8988T (cell line): ENCODE measurements at regions not wholly inside any gene's neighbourhood (a gene's known extent, or its start where the extent isn't known, plus 50 kb on each side); places are given as distances from the start of the nearest gene placed in this dataset.
"Not testable (repeated sequence)": the region's sequence is repeated elsewhere in the genome, so short reads cannot be mapped to it uniquely, and the experiment has no call there.

Source experiments
- DNase-seq: peaks from one replicate; pipeline ENCODE4 v3.0.0; 2011

DNA sequence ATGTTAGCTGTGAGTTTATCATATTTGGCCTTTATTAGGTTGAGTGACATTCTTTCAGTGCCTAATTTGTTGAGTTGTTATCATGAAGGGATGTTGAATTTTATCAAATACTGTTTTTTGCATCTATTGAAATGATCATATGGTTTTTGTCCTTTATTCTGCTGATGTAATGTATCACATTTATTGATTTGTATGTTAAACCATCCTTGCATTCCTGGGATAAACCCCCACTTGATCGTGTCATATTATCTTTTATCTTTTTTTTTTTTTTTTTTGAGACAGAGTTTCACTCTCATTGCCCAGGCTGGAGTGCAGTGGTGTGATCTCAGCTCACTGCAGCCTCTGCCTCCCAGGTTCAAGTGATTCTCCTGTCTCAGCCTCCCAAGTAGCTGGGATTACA is 51.9 kb upstream of the MFGE8 start:
- DNase-seq: not testable (repeated sequence)

DNA sequence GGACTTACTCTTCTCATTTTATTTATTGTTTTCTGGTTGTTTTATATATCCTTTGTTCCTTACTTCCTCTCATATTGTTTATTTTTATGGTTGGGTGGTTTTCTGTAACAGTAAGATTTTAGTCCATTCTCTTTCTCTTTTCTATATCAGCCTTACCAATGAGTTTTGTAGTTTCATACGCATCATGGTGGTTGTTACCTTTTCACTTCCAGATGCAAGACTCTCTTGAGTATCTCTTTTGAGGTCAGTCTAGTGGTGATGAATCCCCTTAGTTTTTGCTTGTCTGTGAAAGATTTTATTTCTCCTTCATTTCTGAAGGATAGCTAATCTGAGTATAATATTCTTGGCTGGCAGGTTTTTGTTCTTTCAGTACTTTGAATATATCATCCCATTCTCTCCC is 57.1 kb upstream of the MFGE8 start:
- DNase-seq: no peak

DNA sequence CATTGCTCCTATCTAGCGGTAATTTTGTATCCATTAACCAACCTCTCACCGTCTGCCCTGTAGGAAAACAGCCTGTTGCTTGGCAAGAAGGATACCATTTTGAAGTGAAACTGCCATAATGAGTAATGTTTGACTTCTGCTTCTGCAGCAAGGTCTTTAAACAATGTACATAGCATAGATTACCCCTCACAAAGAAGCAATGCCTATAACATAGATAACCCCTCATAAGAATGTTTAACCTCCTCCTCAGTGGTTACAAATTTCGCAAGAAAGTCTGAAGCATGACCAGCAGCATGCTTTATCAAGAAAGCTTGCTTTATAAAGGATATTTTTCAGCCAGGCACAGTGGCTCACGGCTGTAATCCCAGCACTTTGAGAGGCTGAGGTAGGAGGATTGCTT is 61.2 kb upstream of the MFGE8 start:
- no peak for DNase-seq

- DNase-seq: no peak
Measured at GRCh38 chr15:88975891-88976290, 62.7 kb upstream of the MFGE8 start.

DNA sequence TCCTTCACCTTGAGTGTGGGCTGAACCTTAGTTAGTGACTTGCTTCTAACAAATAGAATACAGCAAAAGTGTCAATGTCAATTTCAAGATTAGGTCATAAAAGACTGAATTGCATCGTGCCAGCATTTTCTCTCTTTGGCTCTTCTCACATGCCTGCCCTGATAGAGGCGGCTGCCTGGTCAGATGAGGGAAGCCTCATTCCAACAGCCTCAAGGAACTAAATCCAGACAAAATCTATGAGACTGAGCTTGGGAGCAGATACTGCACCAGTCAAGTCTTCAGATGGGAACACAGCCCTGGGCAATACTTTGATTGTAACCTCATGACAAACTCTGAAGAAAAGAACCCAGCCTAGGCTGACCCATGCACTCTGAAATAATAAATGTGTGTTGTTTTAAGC is 63.5 kb upstream of the MFGE8 start:
- no peak for DNase-seq

- DNase-seq: no peak
Measured at GRCh38 chr15:88979674-88980073, 66.5 kb upstream of the MFGE8 start.

DNA sequence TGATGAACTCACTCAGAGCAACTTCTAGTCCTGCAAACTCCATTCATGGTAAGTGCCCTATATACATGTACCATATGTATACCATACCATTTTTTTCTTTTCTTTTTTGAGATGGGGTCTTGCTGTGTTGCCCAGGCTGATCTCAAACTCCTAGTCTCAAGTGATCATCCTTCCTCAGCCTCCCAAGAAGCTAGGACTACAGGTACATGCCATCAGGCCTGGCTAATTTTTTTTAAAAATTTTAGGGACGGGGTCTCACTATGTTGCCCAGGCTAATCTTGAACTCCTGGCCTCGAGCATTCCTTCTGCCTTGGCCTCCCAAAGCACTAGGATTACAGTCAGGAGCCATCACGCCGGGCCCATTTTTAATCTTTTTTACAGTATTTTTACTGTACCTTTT is 67.3 kb upstream of the MFGE8 start:
- no peak for DNase-seq

DNA sequence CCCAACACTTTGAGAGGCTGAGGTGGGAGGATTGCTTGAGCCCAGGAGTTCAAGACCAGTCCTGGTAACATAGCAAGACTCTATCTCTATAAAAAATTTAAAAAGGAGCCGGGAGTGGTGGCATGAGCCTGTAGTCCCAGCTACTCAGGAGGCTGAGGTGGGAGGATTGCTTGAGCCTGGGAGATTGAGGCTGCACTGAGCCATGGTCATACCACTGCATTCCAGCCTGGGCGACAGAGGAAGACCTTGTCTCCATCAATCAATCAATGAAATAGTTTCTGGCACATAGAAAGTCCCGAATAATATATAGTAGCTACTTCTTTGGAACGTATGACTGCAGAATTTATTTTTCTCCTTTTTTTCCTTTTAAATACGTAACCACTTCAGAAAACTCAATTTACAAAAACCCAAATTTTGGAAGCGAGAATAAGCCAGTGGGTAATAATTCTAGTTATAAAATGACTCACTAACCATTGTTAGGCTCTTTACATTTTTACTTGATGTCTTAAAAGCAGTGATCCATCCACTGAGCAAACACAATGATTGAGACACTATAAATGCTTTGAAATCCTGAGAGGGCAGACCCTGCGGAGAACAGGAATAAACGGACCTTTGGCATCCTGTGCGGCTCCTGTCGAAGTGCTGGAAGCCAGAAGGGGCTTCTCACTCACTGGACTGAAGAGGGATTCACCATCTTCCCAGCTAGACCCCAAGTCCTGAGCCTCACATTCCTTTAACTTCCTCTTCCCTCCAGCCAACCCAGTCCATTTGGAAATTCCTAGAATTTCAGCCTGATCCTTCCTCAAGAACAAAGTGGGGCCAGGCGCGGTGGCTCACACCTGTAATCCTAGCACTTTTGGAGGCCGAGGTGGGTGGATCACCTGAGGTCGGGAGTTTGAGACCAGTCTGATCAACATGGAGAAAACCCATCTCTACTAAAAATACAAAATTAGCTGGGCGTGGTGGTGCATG is 68.4 kb upstream of the MFGE8 start:
- DNase-seq: no peak

GRCh38 chr15:88982304-88982945 is 69.2 kb upstream of the MFGE8 start:
- no peak for DNase-seq

GRCh38 chr15:88982946-88983342 is 69.8 kb upstream of the MFGE8 start:
- no peak for DNase-seq

GRCh38 chr15:88983861-88984429 is 70.8 kb upstream of the MFGE8 start:
- no peak for DNase-seq

- no peak for DNase-seq
Measured at GRCh38 chr15:88985547-88986393, 72.6 kb upstream of the MFGE8 start.

DNA sequence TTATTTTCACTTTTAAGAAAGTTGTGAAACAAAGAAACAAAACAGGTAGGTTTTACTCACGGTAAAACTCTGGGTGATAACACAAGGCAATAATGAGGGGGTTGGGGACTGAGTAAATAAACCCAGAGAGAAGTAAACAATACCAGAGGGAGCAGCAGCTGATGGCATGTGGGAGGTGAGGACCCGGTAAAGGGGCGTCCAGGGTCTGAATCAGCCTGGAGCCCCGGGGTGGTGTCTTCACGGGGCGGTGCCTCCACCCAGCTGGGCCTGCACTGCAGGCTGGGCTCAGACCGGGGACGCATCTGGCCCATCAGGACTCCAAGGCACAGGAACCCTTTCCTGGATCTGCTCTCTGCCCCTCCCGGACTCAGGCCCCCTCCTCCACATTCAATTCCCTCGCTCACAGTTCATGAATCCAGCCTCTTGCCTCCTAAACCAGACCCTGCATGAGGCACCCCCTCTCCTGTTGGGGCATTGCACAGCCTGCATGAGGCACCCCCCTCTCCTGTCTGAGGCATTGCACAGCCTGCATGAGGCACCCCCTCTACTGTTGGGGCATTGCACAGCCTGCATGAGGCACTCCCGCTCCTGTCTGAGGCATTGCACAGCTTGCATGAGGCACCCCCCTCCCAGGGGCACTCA is 73.9 kb upstream of the MFGE8 start:
- no peak for DNase-seq

DNA sequence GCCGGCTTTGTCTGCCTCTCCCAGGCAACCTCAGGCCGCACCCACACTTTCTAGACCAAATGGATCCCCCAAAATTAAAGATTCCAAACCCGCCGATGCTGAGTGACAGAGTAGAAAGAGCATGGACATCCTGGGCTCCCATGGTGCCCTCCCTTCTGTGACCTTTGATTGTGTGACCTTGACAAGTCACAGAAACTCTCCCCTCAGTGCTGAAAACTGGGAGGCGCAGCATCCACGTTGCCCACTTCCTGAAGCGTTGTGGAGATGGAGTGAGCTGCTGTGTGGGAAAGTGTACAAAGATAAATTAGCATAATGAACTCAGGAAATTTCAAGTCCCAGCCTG is 74.4 kb upstream of the MFGE8 start:
- no peak for DNase-seq

DNA sequence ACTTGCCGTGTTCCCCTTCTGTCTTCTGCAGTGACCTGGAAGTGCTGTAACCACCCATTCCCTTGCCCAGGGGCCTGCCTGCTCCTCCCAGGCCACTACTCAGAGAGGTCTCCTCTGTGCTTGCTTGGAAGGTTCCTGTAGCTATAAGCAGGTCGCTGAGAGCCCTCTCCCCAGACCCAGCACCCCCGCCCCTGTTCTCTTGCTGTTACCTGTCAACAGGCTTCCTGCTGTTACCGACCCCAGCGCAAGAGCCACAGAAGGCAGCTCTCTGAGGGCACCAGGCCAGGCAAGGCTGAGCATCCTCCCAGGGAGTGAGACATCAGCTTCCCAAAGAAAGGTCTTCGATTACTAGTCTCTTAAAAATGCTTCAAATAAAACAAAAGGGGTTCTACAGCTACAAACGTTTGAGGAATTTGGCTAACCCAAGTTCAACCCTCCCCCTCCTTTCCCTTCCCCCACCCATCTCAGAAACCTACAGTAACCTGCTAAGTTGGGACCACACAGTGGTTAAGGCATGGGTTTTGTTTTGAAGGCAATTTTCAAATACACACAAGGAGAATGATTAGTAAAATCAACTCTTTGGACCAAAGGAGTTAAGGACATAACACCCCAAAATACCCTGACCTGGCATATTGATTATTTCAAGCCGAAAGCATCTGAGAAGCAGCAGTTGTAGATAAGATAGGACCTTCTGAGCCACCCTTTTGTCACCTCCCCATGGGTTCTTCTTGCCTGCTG is 74.9 kb upstream of the MFGE8 start:
- DNase-seq: no peak

GRCh38 chr15:88989578-88989977 is 76.4 kb upstream of the MFGE8 start:
- no peak for DNase-seq

DNA sequence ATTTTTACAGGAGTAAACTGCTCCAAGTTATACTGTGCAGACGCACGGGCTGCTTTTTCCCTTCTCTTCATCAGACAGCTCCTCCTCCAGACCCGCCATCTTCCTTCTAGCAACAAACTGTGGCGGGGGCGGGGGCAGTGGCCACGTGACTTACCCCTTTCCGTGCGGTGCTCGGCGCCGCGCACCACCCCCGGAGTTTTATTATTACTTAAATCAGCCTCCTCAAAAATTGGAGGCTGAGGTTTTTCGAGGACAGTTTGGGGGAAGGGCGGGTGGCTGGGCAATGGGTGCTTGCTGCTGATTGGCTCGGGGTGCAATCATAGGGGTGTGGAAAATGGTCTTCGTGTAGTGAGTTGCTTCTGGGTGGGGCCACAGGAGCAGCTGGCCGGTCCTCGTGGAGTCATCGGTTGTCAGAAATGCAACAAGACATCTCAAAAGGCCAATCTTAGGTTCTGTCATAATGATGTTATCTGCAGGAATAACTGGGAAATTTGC is 77.1 kb upstream of the MFGE8 start:
- no peak for DNase-seq

GRCh38 chr15:88992216-88992615 is 79.0 kb upstream of the MFGE8 start:
- DNase-seq: no peak

DNA sequence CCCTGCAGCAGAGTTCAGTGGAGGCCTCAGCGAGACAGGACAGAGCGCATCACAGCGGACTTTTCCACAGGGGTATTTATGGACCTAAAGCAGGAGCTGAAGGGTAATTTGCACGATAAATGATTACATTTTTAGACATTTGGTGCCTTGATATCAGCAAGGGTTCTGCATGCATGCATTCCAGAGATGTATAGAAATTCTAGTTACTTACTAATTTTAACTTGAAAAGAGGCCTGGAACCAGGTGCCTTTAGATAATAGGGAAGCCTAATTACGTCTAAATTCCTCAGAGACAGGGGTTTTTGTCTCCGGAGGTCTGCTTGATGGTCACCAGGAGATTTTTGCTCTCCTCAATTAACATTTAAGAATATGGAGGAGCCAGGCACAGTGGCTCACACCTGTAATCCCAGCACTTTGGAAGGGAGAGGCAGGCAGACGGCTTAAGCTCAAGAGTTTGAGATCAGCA is 79.8 kb upstream of the MFGE8 start:
- no peak for DNase-seq

DNA sequence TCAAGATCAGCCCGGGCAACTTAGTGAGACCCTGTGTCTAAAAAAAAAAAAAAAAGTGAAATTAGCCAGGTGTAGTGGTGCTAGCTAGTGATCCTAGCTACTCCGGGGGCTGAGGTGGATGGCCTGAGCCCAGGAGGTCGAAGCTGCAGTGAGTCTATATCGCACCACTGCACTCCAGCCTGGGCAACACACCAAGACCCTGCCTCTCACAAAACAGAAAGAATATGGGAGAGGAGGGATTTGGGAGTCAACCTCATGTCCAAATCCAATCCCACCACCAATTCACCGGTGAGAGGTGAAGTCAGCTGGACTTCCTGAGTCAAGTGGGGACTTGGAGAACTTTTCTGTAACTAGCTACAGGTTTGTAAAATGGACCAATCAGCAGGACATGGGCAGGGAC is 80.5 kb upstream of the MFGE8 start:
- DNase-seq: no peak

DNA sequence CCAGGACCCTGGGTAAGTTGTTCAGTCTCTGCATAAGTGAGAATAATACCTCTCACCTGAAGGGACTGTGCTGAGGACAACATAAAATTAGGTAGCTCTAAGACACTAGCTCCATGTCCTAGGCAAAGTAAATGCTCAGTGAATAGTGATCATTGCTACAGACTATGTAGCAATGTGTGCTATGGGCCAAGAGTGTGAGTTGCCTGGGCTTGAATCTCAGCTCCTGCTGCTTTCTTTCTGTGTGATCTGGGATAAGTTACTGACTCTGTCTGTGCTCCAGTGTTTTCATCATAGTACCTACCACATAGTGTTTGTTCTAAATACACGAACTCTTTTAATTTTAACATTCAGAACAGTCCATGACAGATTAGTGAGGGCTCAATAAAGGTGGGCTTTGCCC is 81.1 kb upstream of the MFGE8 start:
- DNase-seq: no peak

DNA sequence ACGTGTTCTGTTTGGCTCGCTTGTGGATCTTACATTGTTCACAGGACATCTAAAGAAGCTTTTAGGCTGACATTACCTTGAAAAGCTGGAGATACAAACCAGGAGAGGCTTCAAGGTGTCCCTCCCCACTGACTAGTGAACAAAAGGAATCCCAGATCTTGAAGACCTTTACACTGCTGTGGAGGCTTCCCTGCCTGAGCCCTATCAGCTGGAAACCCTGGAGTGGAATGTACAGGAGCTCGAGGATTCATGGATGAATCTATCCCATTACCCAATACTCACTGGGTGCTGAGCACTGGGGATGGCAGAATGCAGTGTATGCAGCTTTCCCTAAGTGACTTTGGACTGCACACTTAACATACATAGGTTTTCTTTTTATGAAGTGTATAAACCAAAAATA is 82.3 kb upstream of the MFGE8 start:
- DNase-seq: no peak
